A549 (cell line): ENCODE measurements at regions not wholly inside any gene's neighbourhood (a gene's known extent, or its start where the extent isn't known, plus 50 kb on each side); places are given as distances from the start of the nearest gene placed in this dataset.

Experiments
- CHD2 ChIP-seq: fragments of 150-350 bp; IDR thresholded peaks from 2 replicates; pipeline ENCODE4 v1.6.1; 2014; ENCODE audit warnings: low read length; ENCODE audit not compliant: partially characterized antibody
- CTCF ChIP-seq: fragments of >200 bp; sonication (Bioruptor Twin); formaldehyde crosslinking; IDR thresholded peaks from 3 replicates; pipeline ENCODE4 v1.5.1; 2016
- HDAC2 ChIP-seq: fragments of 200-600 bp; sonication (generic); IDR thresholded peaks from 2 replicates; pipeline ENCODE4 v1.6.1; 2016
- MAX ChIP-seq: IDR thresholded peaks from 2 replicates; pipeline ENCODE4 v1.6.1; 2012
- POLR2A ChIP-seq: IDR thresholded peaks from 2 replicates; pipeline ENCODE4 v1.6.1; 2012; ENCODE audit warnings: mild to moderate bottlenecking, low read length

GRCh38 chr9:28056006-28056405 is 482.7 kb upstream of the C9orf72 start:
- TF ChIP-seq MAX (no peak), CTCF (no peak), HDAC2 (no peak), CHD2 (no peak), POLR2A (no peak)
